Skeletal muscle satellite cell (primary cell): ENCODE measurements at regions not wholly inside any gene's neighbourhood (a gene's known extent, or its start where the extent isn't known, plus 50 kb on each side); places are given as distances from the start of the nearest gene placed in this dataset.
"Not testable (repeated sequence)": the region's sequence is repeated elsewhere in the genome, so short reads cannot be mapped to it uniquely, and the experiment has no call there.

ENCODE experiments used
- H3K27me3 ChIP-seq: 2 replicates; pipeline ENCODE4 v1.7.0; 2013; ENCODE audit warnings: low read length; ENCODE audit not compliant: control insufficient read depth, insufficient read depth
- H3K36me3 ChIP-seq: 2 replicates; pipeline ENCODE4 v1.7.0; 2013; ENCODE audit warnings: mild to moderate bottlenecking, control low read depth, low read length; ENCODE audit not compliant: insufficient read depth
- H3K4me1 ChIP-seq: 2 replicates; pipeline ENCODE4 v1.7.0; 2013; ENCODE audit warnings: low read length; ENCODE audit not compliant: control insufficient read depth, insufficient read depth
- H3K4me2 ChIP-seq: 2 replicates; pipeline ENCODE4 v1.7.0; 2013; ENCODE audit warnings: mild to moderate bottlenecking, low read length
- H3K4me3 ChIP-seq: 2 replicates; pipeline ENCODE4 v1.7.0; 2013; ENCODE audit warnings: low read length
- H3K9ac ChIP-seq: 2 replicates; pipeline ENCODE4 v1.7.0; 2013; ENCODE audit warnings: mild to moderate bottlenecking, low read depth, low read length, moderate library complexity
- H3K9me3 ChIP-seq: replicated peaks from 2 replicates; pipeline ENCODE4 v1.7.0; 2013; ENCODE audit warnings: mild to moderate bottlenecking, control low read depth, low read length

DNA sequence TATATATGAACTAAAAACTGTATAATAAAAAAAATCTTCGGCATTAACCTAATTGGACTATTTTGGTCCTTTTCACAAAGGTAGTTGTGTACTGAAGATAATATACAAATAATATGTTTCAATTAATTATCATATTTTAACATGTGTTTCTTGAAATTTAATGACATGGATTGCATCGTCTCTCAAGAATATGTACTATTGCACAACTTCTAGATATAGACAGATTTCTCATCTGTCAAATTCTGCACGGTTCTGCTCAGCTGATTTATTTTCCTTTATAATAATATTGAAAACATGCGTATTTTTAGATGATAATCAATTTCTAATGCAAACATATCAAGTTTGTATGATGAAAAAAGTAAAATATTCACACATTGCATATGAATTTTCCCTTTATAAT is 498.7 kb upstream of the PABPC4L start:
- Histone ChIP-seq H3K9ac (no peak overlapping the region), H3K4me3 (no peak overlapping the region), H3K36me3 (no peaks in the 10 kb centered on the region), H3K4me2 (no peak overlapping the region), H3K27me3 (no peaks in the 10 kb centered on the region), H3K9me3 (no peaks in the 10 kb centered on the region), H3K4me1 (no peaks in the 10 kb centered on the region)

- H3K4me2 ChIP-seq, H3K9me3 ChIP-seq, H3K4me3 ChIP-seq, H3K36me3 ChIP-seq, H3K9ac ChIP-seq, H3K27me3 ChIP-seq, H3K4me1 ChIP-seq: not testable (repeated sequence)
These were observed 497.2 kb upstream of the PABPC4L start for GRCh38 chr4:134698831-134699230.

- no peak overlapping the region for H3K4me3 ChIP-seq
- no peaks in the 10 kb centered on the region for H3K27me3 ChIP-seq
- H3K36me3 ChIP-seq: no peaks in the 10 kb centered on the region
- H3K4me2 ChIP-seq: no peak overlapping the region
- H3K9ac ChIP-seq: no peak overlapping the region
- H3K4me1 ChIP-seq: no peaks in the 10 kb centered on the region
- no peaks in the 10 kb centered on the region for H3K9me3 ChIP-seq
These were observed 493.8 kb upstream of the PABPC4L start for GRCh38 chr4:134695433-134695832.

- Histone ChIP-seq H3K4me3 (no peak overlapping the region), H3K9me3 (no peaks in the 10 kb centered on the region), H3K27me3 (no peaks in the 10 kb centered on the region), H3K4me1 (no peaks in the 10 kb centered on the region), H3K4me2 (no peak overlapping the region), H3K36me3 (no peaks in the 10 kb centered on the region), H3K9ac (no peak overlapping the region)
These were observed 490.3 kb upstream of the PABPC4L start for GRCh38 chr4:134691915-134692314.

- Histone ChIP-seq H3K9me3 (no peaks in the 10 kb centered on the region), H3K9ac (no peak overlapping the region), H3K4me2 (no peak overlapping the region), H3K36me3 (no peaks in the 10 kb centered on the region), H3K27me3 (no peaks in the 10 kb centered on the region), H3K4me1 (no peaks in the 10 kb centered on the region), H3K4me3 (no peak overlapping the region)
These were observed 486.3 kb upstream of the PABPC4L start for GRCh38 chr4:134687646-134688628.

GRCh38 chr4:134677209-134677814 is 475.7 kb upstream of the PABPC4L start:
- Histone ChIP-seq H3K4me1 (no peaks in the 10 kb centered on the region), H3K4me3 (no peak overlapping the region), H3K4me2 (no peak overlapping the region), H3K36me3 (no peaks in the 10 kb centered on the region), H3K9me3 (no peaks in the 10 kb centered on the region), H3K27me3 (no peaks in the 10 kb centered on the region), H3K9ac (no peak overlapping the region)

DNA sequence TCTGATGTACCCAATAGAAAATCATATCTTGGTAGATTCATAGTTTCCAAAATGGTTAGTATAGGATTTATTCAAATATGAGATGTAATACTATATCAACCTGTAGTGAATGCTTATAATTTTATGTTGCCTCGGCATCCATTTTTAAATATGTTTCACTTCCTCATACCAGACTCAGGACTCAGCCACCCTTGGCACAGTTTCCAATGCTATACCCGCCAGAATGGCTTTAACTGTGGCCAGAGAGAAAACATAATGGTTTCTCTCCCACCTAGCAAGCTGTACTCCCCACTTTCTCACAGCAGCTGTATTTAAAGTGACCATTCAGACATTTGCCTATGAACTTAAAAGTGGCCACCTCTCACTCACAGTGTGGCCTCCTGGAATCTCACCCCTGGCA is 466.6 kb upstream of the PABPC4L start:
- no peak overlapping the region for H3K4me3 ChIP-seq
- no peaks in the 10 kb centered on the region for H3K4me1 ChIP-seq
- no peaks in the 10 kb centered on the region for H3K9me3 ChIP-seq
- no peaks in the 10 kb centered on the region for H3K27me3 ChIP-seq
- no peak overlapping the region for H3K4me2 ChIP-seq
- no peak overlapping the region for H3K9ac ChIP-seq
- H3K36me3 ChIP-seq: no peaks in the 10 kb centered on the region

DNA sequence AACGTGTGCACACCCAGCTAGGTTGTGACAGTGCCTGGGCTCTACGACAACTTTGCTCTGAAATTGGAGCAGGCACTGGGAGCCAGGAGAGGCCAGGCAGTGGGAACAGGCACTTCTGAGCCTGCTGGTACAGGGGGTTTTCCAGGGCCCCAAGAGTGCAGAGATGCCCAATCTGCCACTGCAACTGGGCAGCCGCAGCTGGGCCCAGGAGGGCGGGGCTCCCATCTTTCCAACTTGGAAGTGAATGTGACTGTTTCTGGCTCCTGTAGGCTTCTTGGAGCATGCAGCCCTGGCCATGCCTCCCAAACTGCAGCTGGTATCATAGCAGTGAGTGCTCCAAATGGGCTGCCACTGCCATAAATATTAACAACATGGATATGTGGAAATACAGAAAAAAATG is 465.1 kb upstream of the PABPC4L start:
- no peaks in the 10 kb centered on the region for H3K4me1 ChIP-seq
- H3K27me3 ChIP-seq: no peaks in the 10 kb centered on the region
- no peaks in the 10 kb centered on the region for H3K9me3 ChIP-seq
- H3K4me2 ChIP-seq: no peak overlapping the region
- H3K36me3 ChIP-seq: no peaks in the 10 kb centered on the region
- H3K9ac ChIP-seq: no peak overlapping the region
- H3K4me3 ChIP-seq: no peak overlapping the region

GRCh38 chr4:134665429-134665828 is 463.8 kb upstream of the PABPC4L start:
- no peak overlapping the region for H3K4me2 ChIP-seq
- no peak overlapping the region for H3K9ac ChIP-seq
- no peaks in the 10 kb centered on the region for H3K36me3 ChIP-seq
- H3K4me3 ChIP-seq: no peak overlapping the region
- H3K27me3 ChIP-seq: no peaks in the 10 kb centered on the region
- H3K9me3 ChIP-seq: no peaks in the 10 kb centered on the region
- H3K4me1 ChIP-seq: no peaks in the 10 kb centered on the region

DNA sequence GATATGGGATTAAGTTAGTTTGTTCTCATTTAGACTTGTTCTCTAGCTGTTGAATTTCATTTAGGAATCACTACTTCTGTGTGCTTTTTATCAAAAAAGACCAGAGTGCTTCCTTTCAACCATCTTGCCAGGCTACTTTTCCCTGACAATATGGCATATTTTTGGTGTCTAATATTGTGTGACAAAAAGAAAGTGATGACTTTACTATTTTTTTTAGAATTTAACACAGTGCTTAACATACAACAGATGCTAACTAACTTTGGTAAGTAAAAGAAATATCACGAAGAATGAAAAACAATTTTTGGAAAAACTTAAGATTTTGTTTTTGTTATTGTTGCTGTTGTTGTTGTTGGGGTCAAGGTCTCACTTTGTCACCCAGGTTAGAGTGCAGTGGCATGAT is 462.2 kb upstream of the PABPC4L start:
- H3K9ac ChIP-seq: no peak overlapping the region
- H3K4me1 ChIP-seq: no peaks in the 10 kb centered on the region
- H3K36me3 ChIP-seq: no peaks in the 10 kb centered on the region
- H3K9me3 ChIP-seq: no peaks in the 10 kb centered on the region
- no peaks in the 10 kb centered on the region for H3K27me3 ChIP-seq
- no peak overlapping the region for H3K4me2 ChIP-seq
- no peak overlapping the region for H3K4me3 ChIP-seq

GRCh38 chr4:134650461-134650860 is 448.9 kb upstream of the PABPC4L start:
- no peaks in the 10 kb centered on the region for H3K4me1 ChIP-seq
- H3K4me2 ChIP-seq: no peak overlapping the region
- no peaks in the 10 kb centered on the region for H3K9me3 ChIP-seq
- H3K27me3 ChIP-seq: no peaks in the 10 kb centered on the region
- no peak overlapping the region for H3K9ac ChIP-seq
- H3K4me3 ChIP-seq: no peak overlapping the region
- H3K36me3 ChIP-seq: no peaks in the 10 kb centered on the region

DNA sequence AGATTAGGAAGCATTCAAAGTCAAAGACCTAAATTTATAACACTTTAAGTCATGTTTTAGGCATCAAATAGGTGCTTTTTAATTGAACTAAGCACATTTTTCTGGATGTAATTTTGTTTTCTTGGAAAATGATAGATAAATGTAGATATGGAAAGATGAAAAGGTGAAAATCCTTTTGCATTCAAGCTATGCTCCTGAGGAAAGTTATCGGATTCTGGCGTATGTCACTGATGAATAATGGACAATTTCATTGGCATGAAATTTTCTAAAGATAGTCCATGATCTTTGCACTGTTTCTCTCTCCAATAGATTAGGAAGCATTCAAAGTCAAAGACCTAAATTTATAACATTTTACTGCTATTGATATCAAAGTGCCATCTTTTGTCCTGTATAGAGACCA is 444.2 kb upstream of the PABPC4L start:
- H3K9ac ChIP-seq: no peak overlapping the region
- no peaks in the 10 kb centered on the region for H3K27me3 ChIP-seq
- H3K4me3 ChIP-seq: no peak overlapping the region
- no peak overlapping the region for H3K4me2 ChIP-seq
- no peaks in the 10 kb centered on the region for H3K36me3 ChIP-seq
- no peaks in the 10 kb centered on the region for H3K9me3 ChIP-seq
- H3K4me1 ChIP-seq: no peaks in the 10 kb centered on the region
